HEK293 (cell line): ENCODE measurements at regions not wholly inside any gene's neighbourhood (a gene's known extent, or its start where the extent isn't known, plus 50 kb on each side); places are given as distances from the start of the nearest gene placed in this dataset.
A peak's percentile ranks its signal among the peaks of the same experiment; 100 is the strongest.

ENCODE experiments used
- CTCF ChIA-PET: fragments of 350-600 bp; formaldehyde crosslinking; extraction: SDS; loops from one replicate; lab custom pipeline; 2021; ENCODE audit warnings: antibody characterized with exemption; lab: Yijun Ruan, JAX
- POLR2A ChIA-PET: fragments of 300-600 bp; formaldehyde crosslinking; extraction: SDS; loops from one replicate; lab custom pipeline; 2020; ENCODE audit warnings: antibody characterized with exemption, inconsistent platforms; lab: Yijun Ruan, JAX
- H3K27ac ChIP-seq: fragments of 200-500 bp; sonication (Bioruptor generic); 2 replicates; pipeline ENCODE4 v1.5.1; 2014; ENCODE audit warnings: low read depth, low read length, control low read depth, inconsistent platforms; ENCODE audit errors: extremely low read depth
- H3K36me3 ChIP-seq, 2 experiments: fragments of 200-500 bp in 1 of 2; sonication (Bioruptor generic) in 1 of 2; 1 replicate in 1 of 2; 2 replicates in 1 of 2; pipeline ENCODE4 v1.5.1; 2014 to 2017; ENCODE audit warnings: inconsistent platforms in 2 of 2, low read length in 2 of 2; ENCODE audit not compliant: control insufficient read depth in 2 of 2, insufficient read depth in 1 of 2
- H3K4me1 ChIP-seq: fragments of 200-500 bp; sonication (Bioruptor generic); 2 replicates; pipeline ENCODE4 v1.5.1; 2014; ENCODE audit warnings: mild to moderate bottlenecking, low read length, inconsistent platforms; ENCODE audit not compliant: control insufficient read depth, insufficient read depth
- H3K4me3 ChIP-seq: 2 replicates; pipeline ENCODE4 v1.5.1; 2011; ENCODE audit warnings: low read depth, mild to moderate bottlenecking, control low read depth, low read length, moderate library complexity
- H3K9me3 ChIP-seq: fragments of 200-500 bp; sonication (Bioruptor generic); 2 replicates; pipeline ENCODE4 v1.5.1; 2014; ENCODE audit warnings: low read depth, low read length, inconsistent platforms; ENCODE audit not compliant: control insufficient read depth, insufficient read depth
- MYNN ChIP-seq: fragments of 450-650 bp; formaldehyde crosslinking; IDR thresholded peaks from 2 replicates; pipeline ENCODE4 v1.5.1; 2016; ENCODE audit warnings: missing biosample characterization, missing genetic modification characterization, borderline replicate concordance
- PRDM1 ChIP-seq: fragments of 450-650 bp; formaldehyde crosslinking; IDR thresholded peaks from 2 replicates; pipeline ENCODE4; 2016; ENCODE audit warnings: missing biosample characterization, missing genetic modification characterization
- SETDB1 ChIP-seq: IDR thresholded peaks from one replicate; pipeline ENCODE4 v1.6.1; 2017; ENCODE audit warnings: mild to moderate bottlenecking, low read length, moderate library complexity, mixed read lengths; ENCODE audit not compliant: insufficient read length
- TCF7L2 ChIP-seq: IDR thresholded peaks from 2 replicates; pipeline ENCODE4 v1.6.1; 2011; ENCODE audit warnings: low read depth, mild to moderate bottlenecking, inconsistent platforms, low read length, moderate library complexity, borderline replicate concordance
- TRIM28 ChIP-seq: IDR thresholded peaks from 2 replicates; pipeline ENCODE4 v1.6.1; 2011; ENCODE audit warnings: low read length, control low read depth, borderline replicate concordance
- ZEB2 ChIP-seq: fragments of 450-650 bp; formaldehyde crosslinking; IDR thresholded peaks from 2 replicates; pipeline ENCODE4 v1.5.1; 2016; ENCODE audit warnings: missing biosample characterization, missing genetic modification characterization
- ZFP37 ChIP-seq: fragments of 450-650 bp; formaldehyde crosslinking; IDR thresholded peaks from 2 replicates; pipeline ENCODE4 v1.5.1; 2016; ENCODE audit warnings: missing biosample characterization, missing genetic modification characterization
- ZNF175 ChIP-seq: fragments of 450-650 bp; formaldehyde crosslinking; IDR thresholded peaks from 2 replicates; pipeline ENCODE4 v1.5.1; 2016; ENCODE audit warnings: missing biosample characterization, missing genetic modification characterization
- ZNF214 ChIP-seq: fragments of 450-650 bp; formaldehyde crosslinking; IDR thresholded peaks from 2 replicates; pipeline ENCODE4 v1.5.1; 2017; ENCODE audit warnings: missing biosample characterization, mild to moderate bottlenecking, missing genetic modification characterization, borderline replicate concordance
- ZNF24 ChIP-seq: fragments of 450-650 bp; formaldehyde crosslinking; IDR thresholded peaks from 2 replicates; pipeline ENCODE4 v1.5.1; 2016; ENCODE audit warnings: missing biosample characterization, missing genetic modification characterization
- ZNF433 ChIP-seq: fragments of 450-650 bp; formaldehyde crosslinking; IDR thresholded peaks from 2 replicates; pipeline ENCODE4 v1.5.1; 2016; ENCODE audit warnings: missing biosample characterization, missing genetic modification characterization, low read depth
- ZNF514 ChIP-seq: fragments of 450-650 bp; formaldehyde crosslinking; IDR thresholded peaks from 2 replicates; pipeline ENCODE4 v1.5.1; 2016; ENCODE audit warnings: missing biosample characterization, missing genetic modification characterization
- ZNF529 ChIP-seq: fragments of 450-650 bp; formaldehyde crosslinking; IDR thresholded peaks from 2 replicates; pipeline ENCODE4 v1.5.1; 2017; ENCODE audit warnings: missing genetic modification characterization, missing biosample characterization; ENCODE audit not compliant: insufficient replicate concordance
- ZNF561 ChIP-seq: fragments of 450-650 bp; IDR thresholded peaks from 2 replicates; pipeline ENCODE4 v1.5.1; 2018; ENCODE audit warnings: missing biosample characterization, missing genetic modification characterization, borderline replicate concordance
- ZNF654 ChIP-seq: fragments of 450-650 bp; formaldehyde crosslinking; IDR thresholded peaks from 2 replicates; pipeline ENCODE4 v1.5.1; 2016; ENCODE audit warnings: low read depth, missing biosample characterization, missing genetic modification characterization
- ZNF704 ChIP-seq: fragments of 450-650 bp; formaldehyde crosslinking; IDR thresholded peaks from 2 replicates; pipeline ENCODE4 v1.5.1; 2016; ENCODE audit warnings: missing biosample characterization, missing genetic modification characterization
- ZNF707 ChIP-seq: fragments of 450-650 bp; formaldehyde crosslinking; IDR thresholded peaks from 2 replicates; pipeline ENCODE4 v1.5.1; 2016; ENCODE audit warnings: missing biosample characterization, missing genetic modification characterization
- ZXDB ChIP-seq: fragments of 450-650 bp; formaldehyde crosslinking; IDR thresholded peaks from 2 replicates; pipeline ENCODE4 v1.5.1; 2016; ENCODE audit warnings: missing biosample characterization, missing genetic modification characterization
- TF ChIP-seq, protein P1 (sequence below): fragments of 450-650 bp; formaldehyde crosslinking; IDR thresholded peaks from 2 replicates; pipeline ENCODE4 v1.5.1; 2016; ENCODE audit warnings: missing biosample characterization, missing genetic modification characterization

GRCh38 chr5:73387149-73387591, 61.4 kb downstream of the FOXD1 start (continued):
- TF ChIP-seq TCF7L2 (peak; percentile 52; the same call in 1 of the 2 replicates), ZXDB (tag by site-specific recombination) (0 out of 2 replicates have a peak, but pooled peaks have one; percentile 57), ZFP37 (tag by site-specific recombination) (no peak)
- TF ChIP-seq, protein P1, sequence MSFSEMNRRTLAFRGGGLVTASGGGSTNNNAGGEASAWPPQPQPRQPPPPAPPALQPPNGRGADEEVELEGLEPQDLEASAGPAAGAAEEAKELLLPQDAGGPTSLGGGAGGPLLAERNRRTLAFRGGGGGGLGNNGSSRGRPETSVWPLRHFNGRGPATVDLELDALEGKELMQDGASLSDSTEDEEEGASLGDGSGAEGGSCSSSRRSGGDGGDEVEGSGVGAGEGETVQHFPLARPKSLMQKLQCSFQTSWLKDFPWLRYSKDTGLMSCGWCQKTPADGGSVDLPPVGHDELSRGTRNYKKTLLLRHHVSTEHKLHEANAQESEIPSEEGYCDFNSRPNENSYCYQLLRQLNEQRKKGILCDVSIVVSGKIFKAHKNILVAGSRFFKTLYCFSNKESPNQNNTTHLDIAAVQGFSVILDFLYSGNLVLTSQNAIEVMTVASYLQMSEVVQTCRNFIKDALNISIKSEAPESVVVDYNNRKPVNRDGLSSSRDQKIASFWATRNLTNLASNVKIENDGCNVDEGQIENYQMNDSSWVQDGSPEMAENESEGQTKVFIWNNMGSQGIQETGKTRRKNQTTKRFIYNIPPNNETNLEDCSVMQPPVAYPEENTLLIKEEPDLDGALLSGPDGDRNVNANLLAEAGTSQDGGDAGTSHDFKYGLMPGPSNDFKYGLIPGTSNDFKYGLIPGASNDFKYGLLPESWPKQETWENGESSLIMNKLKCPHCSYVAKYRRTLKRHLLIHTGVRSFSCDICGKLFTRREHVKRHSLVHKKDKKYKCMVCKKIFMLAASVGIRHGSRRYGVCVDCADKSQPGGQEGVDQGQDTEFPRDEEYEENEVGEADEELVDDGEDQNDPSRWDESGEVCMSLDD (tag by site-specific recombination): no peak

DNA sequence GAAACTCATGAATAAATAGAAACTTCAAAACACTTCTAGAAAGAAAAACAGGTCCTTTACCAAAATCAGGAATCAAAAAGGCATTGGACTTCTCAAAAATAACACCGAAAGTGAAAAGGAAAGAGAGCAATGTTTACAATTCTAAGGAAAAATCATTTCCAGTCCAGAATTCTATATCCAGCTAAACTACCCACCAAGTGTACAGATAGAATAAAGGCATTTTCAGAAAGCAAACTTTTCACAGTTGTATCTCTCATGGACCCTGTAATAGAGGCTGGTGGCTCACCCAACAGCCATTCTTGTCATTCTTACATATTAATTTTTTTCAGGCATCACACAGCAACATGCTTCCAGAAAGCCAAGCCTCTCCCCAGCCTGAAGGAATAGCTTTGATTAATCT, 63.7 kb downstream of the FOXD1 start:
- ChIA-PET POLR2A (no interaction called here), CTCF (interaction anchor here (1.0 kb wide), 1 partner anchor 169 kb away, joined by 4 read pairs; no protein-coding TSS in a partner anchor)
- Histone ChIP-seq H3K9me3 (no peaks in the 10 kb centered on the region), H3K4me3 (no peak overlapping the region), H3K4me1 (peaks cover 9% of the 10 kb centered on the region), H3K36me3 (no peaks in the 10 kb centered on the region), H3K27ac (no peak overlapping the region)
- no peak for TF ChIP-seq ZNF704 (tag by site-specific recombination)
- TF ChIP-seq PRDM1 (tag by site-specific recombination): no peak
- no peak for TF ChIP-seq ZNF24 (tag by site-specific recombination)
- TF ChIP-seq TRIM28: peak; percentile 59; the same call in 1 of the 2 replicates
- no peak for TF ChIP-seq ZNF654 (tag by site-specific recombination)
- TF ChIP-seq ZNF529 (tag by site-specific recombination): no peak
- no peak for TF ChIP-seq ZNF175 (tag by site-specific recombination)
- TF ChIP-seq MYNN (tag by site-specific recombination): no peak
- TF ChIP-seq SETDB1: peak; percentile 88
- TF ChIP-seq ZNF214 (tag by site-specific recombination): no peak
- no peak for TF ChIP-seq ZEB2 (tag by site-specific recombination)
- no peak for TF ChIP-seq ZNF514 (tag by site-specific recombination)
- no peak for TF ChIP-seq ZNF433

- H3K27ac ChIP-seq: no peak overlapping the region
- CTCF ChIA-PET: no interaction called here
- no peaks in the 10 kb centered on the region for H3K9me3 ChIP-seq
- POLR2A ChIA-PET: no interaction called here
- TF ChIP-seq ZNF561 (tag by site-specific recombination): no peak
- no peak for TF ChIP-seq ZNF707 (tag by site-specific recombination)
- no peak overlapping the region for H3K4me3 ChIP-seq
- H3K4me1 ChIP-seq: peaks cover 21% of the 10 kb centered on the region
- no peaks in the 10 kb centered on the region for H3K36me3 ChIP-seq
These were observed 66.2 kb downstream of the FOXD1 start for GRCh38 chr5:73382401-73382740.
